HL-60 (cell line): ENCODE measurements at regions not wholly inside any gene's neighbourhood (a gene's known extent, or its start where the extent isn't known, plus 50 kb on each side); places are given as distances from the start of the nearest gene placed in this dataset.

ENCODE experiments used
- POLR2AphosphoS5 ChIP-seq: IDR thresholded peaks from 2 replicates; pipeline ENCODE4 v1.6.1; 2012; ENCODE audit warnings: low read depth
- SPI1 ChIP-seq: IDR thresholded peaks from 2 replicates; pipeline ENCODE4 v1.6.1; 2012; ENCODE audit warnings: low read depth, mild to moderate bottlenecking, borderline replicate concordance
- TF ChIP-seq, protein P1 (sequence below): IDR thresholded peaks from one replicate; pipeline ENCODE4 v1.5.1; 2011; ENCODE audit warnings: low read length, control low read depth, inconsistent platforms; ENCODE audit not compliant: insufficient read depth

DNA sequence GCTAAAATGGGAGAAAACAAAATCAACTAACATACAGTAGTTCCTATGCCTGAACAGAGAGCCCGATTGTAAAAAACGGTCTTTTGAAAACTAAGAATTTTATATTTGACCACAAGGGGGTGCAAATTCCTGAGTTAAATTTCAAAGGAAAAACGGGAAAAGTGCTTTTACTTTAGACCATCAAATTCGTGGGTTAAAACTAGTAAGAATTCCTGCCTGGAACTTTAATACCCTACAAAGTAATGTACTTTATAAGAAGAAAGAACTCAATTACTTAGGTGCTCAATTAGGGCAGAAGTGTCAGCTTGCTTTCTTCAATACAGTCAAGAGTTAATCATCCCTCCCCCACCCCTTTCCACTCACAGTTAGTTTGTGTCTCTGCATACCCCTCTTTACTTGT, 69.8 kb downstream of the KCNRG start:
- TF ChIP-seq POLR2AphosphoS5 = no peak
- TF ChIP-seq, protein P1, sequence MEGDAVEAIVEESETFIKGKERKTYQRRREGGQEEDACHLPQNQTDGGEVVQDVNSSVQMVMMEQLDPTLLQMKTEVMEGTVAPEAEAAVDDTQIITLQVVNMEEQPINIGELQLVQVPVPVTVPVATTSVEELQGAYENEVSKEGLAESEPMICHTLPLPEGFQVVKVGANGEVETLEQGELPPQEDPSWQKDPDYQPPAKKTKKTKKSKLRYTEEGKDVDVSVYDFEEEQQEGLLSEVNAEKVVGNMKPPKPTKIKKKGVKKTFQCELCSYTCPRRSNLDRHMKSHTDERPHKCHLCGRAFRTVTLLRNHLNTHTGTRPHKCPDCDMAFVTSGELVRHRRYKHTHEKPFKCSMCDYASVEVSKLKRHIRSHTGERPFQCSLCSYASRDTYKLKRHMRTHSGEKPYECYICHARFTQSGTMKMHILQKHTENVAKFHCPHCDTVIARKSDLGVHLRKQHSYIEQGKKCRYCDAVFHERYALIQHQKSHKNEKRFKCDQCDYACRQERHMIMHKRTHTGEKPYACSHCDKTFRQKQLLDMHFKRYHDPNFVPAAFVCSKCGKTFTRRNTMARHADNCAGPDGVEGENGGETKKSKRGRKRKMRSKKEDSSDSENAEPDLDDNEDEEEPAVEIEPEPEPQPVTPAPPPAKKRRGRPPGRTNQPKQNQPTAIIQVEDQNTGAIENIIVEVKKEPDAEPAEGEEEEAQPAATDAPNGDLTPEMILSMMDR = no peak
- no peak for TF ChIP-seq SPI1
